GM13977 (cell line): ENCODE measurements at regions not wholly inside any gene's neighbourhood (a gene's known extent, or its start where the extent isn't known, plus 50 kb on each side); places are given as distances from the start of the nearest gene placed in this dataset.

Source experiments
- DNase-seq: peaks from one replicate; pipeline ENCODE4 v3.0.0; 2012; ENCODE audit warnings: low spot score
- CTCF ChIP-seq: IDR thresholded peaks from 2 replicates; pipeline ENCODE4 v1.5.1; 2012; ENCODE audit warnings: mild to moderate bottlenecking, control low read depth; ENCODE audit not compliant: insufficient read depth; ENCODE audit errors: extremely low read depth, missing control alignments
- in situ Hi-C: fragments of 300-500 bp; cut with MboI; formaldehyde crosslinking; loops from one replicate; pipeline ENCODE4 v1.12.0; 2022; ENCODE audit warnings: low sequenced_read_pairs, low pct_unique_long_range_greater_than_20kb, mixed read lengths, inconsistent platforms; ENCODE audit not compliant: unreplicated experiment

- DNase-seq = no peak
- no peak for TF ChIP-seq CTCF
- in situ Hi-C loops = no loop called here
Measured at GRCh38 chr16:51722467-51722866, 571.4 kb upstream of the SALL1 start.

- TF ChIP-seq CTCF = no peak
- no peak for DNase-seq
- in situ Hi-C loops = no loop called here
Measured at GRCh38 chr16:51719376-51719775, 568.3 kb upstream of the SALL1 start.

- no peak for DNase-seq
- TF ChIP-seq CTCF = no peak
Measured at GRCh38 chr16:51716195-51716594, 565.1 kb upstream of the SALL1 start.

GRCh38 chr16:51713502-51713901 lies 562.4 kb upstream of the SALL1 start:
- TF ChIP-seq CTCF = no peak
- in situ Hi-C loops = no loop called here
- DNase-seq = no peak

More at GRCh38 chr16:51716195-51716594, 565.1 kb upstream of the SALL1 start:
- in situ Hi-C loops = no loop called here

- no peak for TF ChIP-seq CTCF
- DNase-seq = no peak
- in situ Hi-C loops = no loop called here
Measured at GRCh38 chr16:51710905-51711563, 560.0 kb upstream of the SALL1 start.

GRCh38 chr16:51710186-51710585 lies 559.1 kb upstream of the SALL1 start:
- DNase-seq = no peak
- TF ChIP-seq CTCF = no peak
- in situ Hi-C loops = no loop called here
